Vagina (tissue), 2 donors: ENCODE measurements at regions not wholly inside any gene's neighbourhood (a gene's known extent, or its start where the extent isn't known, plus 50 kb on each side); places are given as distances from the start of the nearest gene placed in this dataset.
"Not testable (repeated sequence)": the region's sequence is repeated elsewhere in the genome, so short reads cannot be mapped to it uniquely, and the experiment has no call there.

Experiments used
- DNase-seq, 2 donors: peaks; one replicate each; pipeline ENCODE4 v3.0.0-alpha.2; 2017; ENCODE audit errors: extremely low spot score in 2 of 2
- H3K27ac ChIP-seq: fragments of 200-600 bp; sonication (generic); one replicate; pipeline ENCODE4 v1.5.1; 2019
- H3K27me3 ChIP-seq: fragments of 200-600 bp; sonication (generic); one replicate; pipeline ENCODE4 v1.5.1; 2019
- H3K36me3 ChIP-seq, 2 donors: fragments of 200-600 bp; sonication (generic); one replicate each; pipeline ENCODE4 v1.5.1; 2017 to 2019
- H3K4me1 ChIP-seq: fragments of 200-600 bp; sonication (generic); one replicate; pipeline ENCODE4 v1.5.1; 2019
- H3K4me3 ChIP-seq, 2 donors: fragments of 200-600 bp; sonication (generic); 1 replicate in 1 of 2; 2 replicates in 1 of 2; pipeline ENCODE4 v1.5.1; 2016 to 2019
- H3K9me3 ChIP-seq: fragments of 200-600 bp; sonication (generic); one replicate; pipeline ENCODE4 v1.5.1; 2019
- POLR2A ChIP-seq, 2 donors: fragments of 450-650 bp; IDR thresholded peaks; one replicate each; pipeline ENCODE4 v1.6.1; 2017; ENCODE audit warnings: antibody characterized with exemption in 2 of 2, mild to moderate bottlenecking in 2 of 2, moderate library complexity in 2 of 2
- POLR2AphosphoS5 ChIP-seq, 2 donors: sonication (generic); formaldehyde crosslinking; IDR thresholded peaks; one replicate each; pipeline ENCODE4 v1.9.0; 2017; ENCODE audit warnings: antibody characterized with exemption in 2 of 2, mild to moderate bottlenecking in 2 of 2, low read depth in 1 of 2; ENCODE audit not compliant: insufficient read depth in 1 of 2
- intact Hi-C: fragments of 100-400 bp; cut with DNase I; formaldehyde crosslinking; loops from one replicate; pipeline ENCODE4 v1.15.1; 2023
- TF ChIP-seq, protein P1 (sequence below), 3 experiments: fragments of 450-650 bp in 2 of 3; fragments of 200-600 bp in 1 of 3; sonication (generic) in 1 of 3; IDR thresholded peaks; one replicate each; pipeline ENCODE4 v1.5.1; 2017 to 2019; ENCODE audit warnings: antibody characterized with exemption in 3 of 3, mild to moderate bottlenecking in 2 of 3, moderate library complexity in 2 of 3

DNA sequence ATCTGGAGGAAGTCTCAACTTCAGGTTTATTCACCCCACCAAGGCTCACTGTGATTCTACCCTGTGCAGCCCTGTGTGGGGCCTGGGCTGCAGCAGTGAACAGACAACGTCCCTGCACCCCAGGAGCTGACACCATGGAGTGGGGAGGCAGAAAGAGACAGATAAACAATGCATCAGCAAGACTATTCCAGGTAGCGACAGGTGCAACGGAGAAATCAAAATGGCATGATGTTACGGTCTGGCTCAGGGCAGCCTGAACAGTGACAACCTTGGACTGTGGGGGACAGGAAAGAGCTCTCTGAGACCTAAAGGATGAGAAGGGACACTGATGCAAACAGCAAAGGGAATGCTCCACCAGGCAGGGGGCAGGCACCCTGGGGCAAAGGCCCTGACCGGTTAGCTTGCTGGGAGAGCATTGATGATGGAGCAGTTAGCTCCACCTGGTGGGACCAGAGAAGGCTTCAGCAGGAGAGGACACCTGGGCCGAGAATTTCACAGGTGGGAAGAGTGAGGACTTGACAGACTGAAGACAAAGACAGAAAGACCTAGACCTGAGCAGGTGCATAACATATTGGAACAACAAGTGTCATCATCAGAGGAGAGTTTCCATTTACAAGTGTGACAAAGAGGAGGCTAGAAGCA, 589.9 kb downstream of the MATN1 start:
- Histone ChIP-seq H3K36me3 (no peaks in the 10 kb centered on the region), H3K4me3 (no peak overlapping the region)

DNA sequence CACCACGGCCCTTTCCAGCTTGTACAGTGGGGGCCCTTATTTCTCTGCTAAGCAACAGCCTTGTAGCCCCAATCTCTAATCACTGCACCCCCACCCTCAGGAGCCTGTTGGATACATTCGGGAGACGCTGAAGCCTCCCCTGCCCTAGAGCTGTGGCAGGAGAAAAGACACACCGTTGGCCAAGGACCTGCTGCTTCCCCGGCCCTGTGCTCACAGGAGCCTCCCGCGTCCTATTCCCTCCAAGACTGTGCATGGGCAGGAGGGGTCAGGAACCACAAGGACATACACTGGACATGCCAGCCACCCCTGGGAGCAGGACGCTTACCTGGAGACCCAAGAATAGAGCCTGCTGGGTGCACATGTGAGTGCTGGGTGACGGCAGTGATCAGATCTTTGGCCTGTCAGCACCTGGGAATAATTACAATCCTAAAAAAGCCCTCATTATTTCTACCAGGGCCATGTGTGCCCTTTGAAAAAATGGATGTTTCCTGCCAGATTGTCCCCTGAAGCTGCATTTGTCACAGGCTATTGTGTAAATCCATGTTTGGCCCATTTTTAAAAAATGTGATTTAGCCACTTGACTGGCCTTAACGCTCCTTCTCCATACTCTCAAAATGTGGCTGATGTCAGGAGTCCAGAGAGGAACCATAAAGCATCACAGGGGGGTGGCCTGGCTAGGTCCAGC, 590.6 kb downstream of the MATN1 start:
- H3K36me3 ChIP-seq, result no peaks in the 10 kb centered on the region
- H3K27ac ChIP-seq, result no peak overlapping the region
- H3K9me3 ChIP-seq, result no peaks in the 10 kb centered on the region
- H3K27me3 ChIP-seq, result no peaks in the 10 kb centered on the region
- no peaks in the 10 kb centered on the region for H3K4me1 ChIP-seq
- H3K4me3 ChIP-seq, result no peak overlapping the region
- DNase-seq, result no peak
- TF ChIP-seq POLR2AphosphoS5 (IDR thresholded peaks at IDR 0.05; ENCODE audit: insufficient read depth in 1 of 2, low read depth in 1 of 2) (no peak), POLR2A (IDR thresholded peaks at IDR 0.05) (no peak)
- TF ChIP-seq, protein P1, sequence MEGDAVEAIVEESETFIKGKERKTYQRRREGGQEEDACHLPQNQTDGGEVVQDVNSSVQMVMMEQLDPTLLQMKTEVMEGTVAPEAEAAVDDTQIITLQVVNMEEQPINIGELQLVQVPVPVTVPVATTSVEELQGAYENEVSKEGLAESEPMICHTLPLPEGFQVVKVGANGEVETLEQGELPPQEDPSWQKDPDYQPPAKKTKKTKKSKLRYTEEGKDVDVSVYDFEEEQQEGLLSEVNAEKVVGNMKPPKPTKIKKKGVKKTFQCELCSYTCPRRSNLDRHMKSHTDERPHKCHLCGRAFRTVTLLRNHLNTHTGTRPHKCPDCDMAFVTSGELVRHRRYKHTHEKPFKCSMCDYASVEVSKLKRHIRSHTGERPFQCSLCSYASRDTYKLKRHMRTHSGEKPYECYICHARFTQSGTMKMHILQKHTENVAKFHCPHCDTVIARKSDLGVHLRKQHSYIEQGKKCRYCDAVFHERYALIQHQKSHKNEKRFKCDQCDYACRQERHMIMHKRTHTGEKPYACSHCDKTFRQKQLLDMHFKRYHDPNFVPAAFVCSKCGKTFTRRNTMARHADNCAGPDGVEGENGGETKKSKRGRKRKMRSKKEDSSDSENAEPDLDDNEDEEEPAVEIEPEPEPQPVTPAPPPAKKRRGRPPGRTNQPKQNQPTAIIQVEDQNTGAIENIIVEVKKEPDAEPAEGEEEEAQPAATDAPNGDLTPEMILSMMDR (IDR thresholded peaks at IDR 0.05), result no peak
- intact Hi-C loops, result no loop called here

More for the DNA sequence above, 589.9 kb downstream of the MATN1 start:
- DNase-seq, result no peak
- Histone ChIP-seq H3K9me3 (no peaks in the 10 kb centered on the region), H3K27ac (no peak overlapping the region), H3K27me3 (no peaks in the 10 kb centered on the region), H3K4me1 (no peaks in the 10 kb centered on the region)
- intact Hi-C loops, result no loop called here
- TF ChIP-seq POLR2AphosphoS5 (IDR thresholded peaks at IDR 0.05; ENCODE audit: insufficient read depth in 1 of 2, low read depth in 1 of 2) (no peak), POLR2A (IDR thresholded peaks at IDR 0.05) (no peak)
- TF ChIP-seq, protein P1 (IDR thresholded peaks at IDR 0.05), result no peak

DNA sequence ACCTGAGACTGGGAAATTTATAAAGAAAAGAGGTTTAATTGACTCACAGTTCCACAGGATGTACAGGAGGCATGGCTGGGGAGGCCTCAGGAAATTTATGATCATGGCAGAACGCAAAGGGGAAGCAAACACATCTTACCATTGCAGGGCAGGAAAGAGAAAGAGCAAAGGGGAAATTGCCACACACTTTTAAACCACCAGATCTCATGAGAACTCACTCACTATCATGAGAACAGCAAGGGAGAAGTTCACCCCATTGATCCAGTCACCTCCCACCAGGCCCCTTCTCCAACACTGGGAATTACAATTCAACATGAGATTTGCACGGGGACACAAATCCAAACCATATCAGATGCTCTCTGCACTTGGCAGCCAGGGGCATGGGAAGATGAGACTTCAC, 592.8 kb downstream of the MATN1 start:
- H3K9me3 ChIP-seq, DNase-seq, intact Hi-C loops, H3K27me3 ChIP-seq, H3K4me1 ChIP-seq, H3K36me3 ChIP-seq, H3K27ac ChIP-seq, H3K4me3 ChIP-seq: not testable (repeated sequence)

DNA sequence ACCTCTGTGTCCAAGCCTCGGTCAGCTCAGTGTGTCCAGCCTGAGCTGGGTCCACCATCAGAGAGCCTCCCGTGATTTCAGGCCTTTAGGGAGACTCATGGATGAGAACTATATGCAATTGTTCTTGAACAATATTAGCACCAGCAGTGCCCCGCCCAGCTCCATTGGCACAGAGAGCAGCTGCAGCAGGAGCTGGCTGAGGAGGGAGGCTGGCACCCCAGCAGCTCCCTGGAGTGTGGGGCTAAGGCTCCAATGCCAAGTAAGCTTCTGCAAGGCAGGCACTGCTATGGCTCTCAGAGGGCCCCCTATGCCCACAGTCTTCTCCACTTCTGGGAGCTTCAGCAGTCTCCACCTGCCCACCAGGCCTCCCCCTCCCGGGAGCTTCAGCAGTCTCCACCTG, 593.3 kb downstream of the MATN1 start:
- H3K36me3 ChIP-seq, result no peaks in the 10 kb centered on the region
- H3K9me3 ChIP-seq, result no peaks in the 10 kb centered on the region
- no peaks in the 10 kb centered on the region for H3K4me1 ChIP-seq
- H3K27ac ChIP-seq, result no peak overlapping the region
- intact Hi-C loops, result no loop called here
- no peak for TF ChIP-seq POLR2AphosphoS5 (IDR thresholded peaks at IDR 0.05; ENCODE audit: insufficient read depth in 1 of 2, low read depth in 1 of 2)
- no peak for TF ChIP-seq POLR2A (IDR thresholded peaks at IDR 0.05)
- TF ChIP-seq, protein P1 (IDR thresholded peaks at IDR 0.05), result no peak
- H3K27me3 ChIP-seq, result no peaks in the 10 kb centered on the region
- DNase-seq, result no peak
- H3K4me3 ChIP-seq, result no peak overlapping the region

DNA sequence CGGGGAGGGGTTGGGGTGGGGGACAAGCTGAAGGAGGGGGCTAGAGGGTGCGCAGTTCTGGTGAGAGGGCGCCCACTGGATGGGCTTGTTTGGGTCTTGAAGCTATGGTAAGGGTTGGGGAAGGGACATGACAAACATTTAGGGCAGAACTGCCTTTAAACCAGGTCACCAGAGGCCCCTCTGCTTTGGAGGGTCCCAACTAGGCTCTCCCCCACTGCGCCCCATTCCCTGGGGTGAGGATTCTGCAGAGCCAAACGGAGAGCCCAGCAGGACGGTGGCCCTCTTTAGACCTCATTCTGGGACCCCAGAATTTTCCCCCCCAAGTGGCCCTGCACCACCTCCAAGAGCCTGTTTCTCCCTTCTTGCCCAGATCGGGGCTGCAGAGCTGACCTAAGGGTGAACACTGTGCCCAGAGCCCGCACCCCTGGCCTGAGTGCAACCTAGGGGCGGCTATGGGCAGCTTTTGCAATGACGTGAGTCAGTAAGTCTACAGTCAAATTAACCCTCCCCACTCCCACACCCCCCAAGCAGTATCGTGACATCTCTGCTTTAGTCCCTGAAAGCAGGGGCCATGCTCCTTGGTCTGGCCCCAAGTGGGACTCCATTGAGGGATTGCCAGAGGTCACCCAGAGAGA, 593.8 kb downstream of the MATN1 start:
- Histone ChIP-seq H3K4me1 (no peaks in the 10 kb centered on the region), H3K9me3 (no peaks in the 10 kb centered on the region), H3K36me3 (no peaks in the 10 kb centered on the region), H3K27me3 (no peaks in the 10 kb centered on the region), H3K27ac (no peak overlapping the region), H3K4me3 (no peak overlapping the region)
- TF ChIP-seq POLR2A (IDR thresholded peaks at IDR 0.05) (no peak), POLR2AphosphoS5 (IDR thresholded peaks at IDR 0.05; ENCODE audit: insufficient read depth in 1 of 2, low read depth in 1 of 2) (no peak)
- TF ChIP-seq, protein P1 (IDR thresholded peaks at IDR 0.05), result no peak
- intact Hi-C loops, result no loop called here
- no peak for DNase-seq
